NCI-H1694 treated with DMSO at 0.1 percent for 48 hours (cell line): ENCODE measurements at regions not wholly inside any gene's neighbourhood (a gene's known extent, or its start where the extent isn't known, plus 50 kb on each side); places are given as distances from the start of the nearest gene placed in this dataset.

Source experiments
- DNase-seq: peaks from one replicate; lab custom pipeline; 2025; lab: John Stamatoyannopoulos, UW

DNA sequence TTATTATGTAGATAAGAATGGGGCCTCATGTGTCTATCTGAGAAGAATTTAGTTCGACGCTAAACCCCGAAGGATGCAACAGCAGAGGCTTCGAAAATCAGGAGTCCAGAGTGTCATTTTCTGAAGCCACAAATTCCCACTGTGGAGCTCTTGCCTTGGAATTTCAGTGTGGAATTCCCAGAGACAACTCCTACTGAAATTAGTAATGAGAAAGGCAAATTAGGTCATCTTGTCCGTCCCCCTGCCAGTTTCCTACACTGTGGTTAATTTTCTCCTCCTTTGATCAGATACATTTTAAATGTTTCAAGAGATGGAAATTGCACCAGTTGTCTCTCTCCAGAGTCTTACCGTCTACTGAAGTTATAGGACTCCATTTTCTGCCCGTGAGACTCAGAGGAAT lies 633.6 kb downstream of the BNC2 start:
- no peak for DNase-seq

DNA sequence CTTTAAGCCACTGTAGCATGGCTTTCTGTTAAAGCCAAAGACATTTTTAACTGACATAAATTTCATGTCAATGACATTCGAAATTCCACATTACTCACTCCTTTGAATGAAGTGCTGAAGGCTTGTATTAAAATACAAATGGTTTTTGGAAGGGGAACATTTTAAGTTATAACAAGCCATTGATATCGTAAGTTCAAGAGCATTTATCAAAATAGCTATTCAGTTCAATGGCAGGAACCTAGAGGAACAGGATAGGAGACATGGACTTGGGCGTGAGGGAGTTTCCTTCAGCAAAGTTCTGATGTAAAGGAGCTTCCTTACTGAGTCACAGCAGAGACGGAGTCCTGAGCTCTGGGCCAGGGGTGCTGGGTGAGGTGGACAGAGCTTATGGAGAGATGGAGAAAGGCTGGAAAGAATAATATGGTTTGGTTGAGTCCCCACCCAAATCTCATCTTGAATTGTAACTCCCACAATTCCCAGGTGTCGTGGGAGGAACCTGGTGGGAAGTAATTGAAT lies 631.8 kb downstream of the BNC2 start:
- no peak for DNase-seq

DNA sequence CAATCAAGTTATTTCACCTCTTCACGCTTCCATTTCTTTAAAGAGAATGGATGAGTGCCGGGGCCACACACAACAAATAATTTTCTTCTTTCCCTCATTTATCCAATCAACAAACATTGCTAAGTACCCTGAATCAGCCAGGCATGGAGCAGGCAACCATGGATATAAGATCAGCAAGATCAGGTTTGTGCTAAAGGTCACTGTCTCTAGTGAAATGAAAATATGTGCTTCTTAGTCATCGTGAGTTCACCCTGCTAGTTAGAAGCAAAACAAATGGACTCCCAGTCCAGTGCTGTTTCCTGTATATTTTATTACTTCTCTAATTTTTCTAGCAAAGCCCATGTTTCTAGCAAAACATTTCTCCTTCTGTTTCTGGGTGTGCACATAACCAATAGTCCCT lies 629.2 kb downstream of the BNC2 start:
- DNase-seq = no peak

DNA sequence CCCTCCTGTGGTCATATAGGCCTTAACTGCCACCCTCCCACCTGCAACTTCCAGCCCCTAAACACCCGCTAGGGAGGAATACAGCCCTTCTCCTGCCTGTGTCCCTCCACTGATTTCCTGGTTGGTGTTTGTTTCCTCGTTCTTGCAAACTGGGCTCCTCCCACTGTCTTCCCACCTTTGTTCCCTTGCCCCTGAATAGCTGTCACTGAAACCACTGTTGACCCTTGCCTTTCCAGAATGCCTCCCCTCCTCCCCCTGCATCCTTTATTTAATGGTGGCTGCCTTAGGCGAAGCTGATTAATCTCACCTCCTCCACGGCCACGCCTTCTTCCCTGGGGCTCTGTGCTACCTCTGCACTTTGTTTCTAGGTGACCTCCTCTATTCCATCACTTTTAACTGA lies 626.7 kb downstream of the BNC2 start:
- DNase-seq = no peak

DNA sequence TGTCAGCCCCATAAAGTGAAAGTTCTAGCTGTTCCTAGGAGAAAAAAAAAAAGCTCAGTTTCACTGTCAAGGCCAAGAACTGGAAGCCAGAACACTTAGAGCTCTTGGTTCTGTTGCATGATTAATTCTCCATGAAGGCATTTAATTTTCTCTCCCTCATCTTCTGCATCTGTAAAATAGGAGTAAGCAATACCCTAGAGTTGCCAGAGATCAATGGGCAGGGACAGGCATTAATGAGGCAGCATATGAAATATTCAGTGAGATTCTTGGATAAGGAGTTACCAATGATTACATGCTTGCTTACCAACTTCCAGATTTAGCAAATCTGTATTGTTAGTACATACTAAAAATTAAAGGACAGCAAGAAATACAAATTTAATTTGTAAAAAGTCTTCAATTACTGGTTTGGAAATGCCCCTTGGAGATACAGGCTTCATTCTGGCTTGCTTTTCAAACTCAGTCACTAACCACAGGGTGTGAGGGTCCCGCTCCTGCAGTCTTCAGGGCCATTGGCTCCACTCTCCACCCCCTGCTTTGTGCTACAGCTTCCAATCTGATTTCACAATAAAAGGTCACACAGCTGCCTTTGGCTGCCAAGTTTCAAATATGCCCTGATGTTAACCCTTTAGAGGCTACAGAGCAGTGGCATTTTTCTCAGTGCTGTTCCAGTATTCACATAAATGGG lies 624.6 kb downstream of the BNC2 start:
- DNase-seq = no peak

DNA sequence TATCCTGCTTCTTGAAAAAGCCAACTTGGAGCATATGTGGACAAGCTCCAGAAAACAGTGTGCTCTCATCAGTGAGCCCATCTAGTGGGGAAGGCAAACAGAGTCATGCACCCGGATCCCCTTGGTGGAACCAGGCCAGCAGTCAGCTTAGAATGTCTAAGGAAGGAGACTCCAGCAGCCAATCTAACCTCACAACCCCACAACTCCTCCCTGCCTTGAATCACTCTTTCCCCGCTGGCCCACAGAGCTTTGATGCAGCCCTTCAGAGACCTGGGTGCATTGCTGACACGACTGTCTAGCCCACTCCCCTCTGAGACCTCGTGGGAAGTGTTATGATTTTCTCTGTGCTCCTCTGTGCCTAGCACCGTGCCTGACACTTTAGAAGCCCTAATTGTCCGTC lies 623.7 kb downstream of the BNC2 start:
- no peak for DNase-seq

DNA sequence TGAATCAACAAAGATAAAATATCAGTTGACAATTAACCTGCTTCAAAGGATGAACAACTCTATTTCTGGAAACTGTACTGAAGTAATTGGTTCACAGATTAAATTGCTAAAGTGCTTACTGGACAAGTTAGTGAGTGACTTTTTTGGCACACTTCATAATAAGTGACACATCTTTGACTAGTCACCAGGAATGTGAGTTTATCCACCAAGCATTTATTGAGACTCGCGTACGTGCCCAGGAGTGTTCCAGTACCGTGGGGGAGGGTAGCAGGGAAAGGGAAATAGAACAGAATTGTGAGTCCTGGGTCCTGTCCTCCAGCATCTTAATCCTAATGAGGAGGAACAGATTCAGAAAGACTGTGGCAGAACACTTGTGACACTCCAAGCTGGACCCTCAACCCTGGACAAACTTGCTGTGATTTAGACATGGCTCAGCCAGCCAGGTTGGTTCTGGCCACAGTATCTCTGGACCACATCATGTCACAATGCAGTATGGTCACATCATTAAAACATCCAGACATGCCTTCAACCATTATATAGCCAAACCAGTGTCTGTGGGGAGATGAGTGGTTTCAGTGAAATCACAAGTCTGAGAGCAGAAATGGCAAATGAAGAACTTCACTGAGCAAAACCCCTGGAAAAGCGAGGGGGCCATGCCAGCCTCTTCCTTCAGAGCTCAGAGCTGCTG lies 623.1 kb downstream of the BNC2 start:
- DNase-seq = no peak

DNA sequence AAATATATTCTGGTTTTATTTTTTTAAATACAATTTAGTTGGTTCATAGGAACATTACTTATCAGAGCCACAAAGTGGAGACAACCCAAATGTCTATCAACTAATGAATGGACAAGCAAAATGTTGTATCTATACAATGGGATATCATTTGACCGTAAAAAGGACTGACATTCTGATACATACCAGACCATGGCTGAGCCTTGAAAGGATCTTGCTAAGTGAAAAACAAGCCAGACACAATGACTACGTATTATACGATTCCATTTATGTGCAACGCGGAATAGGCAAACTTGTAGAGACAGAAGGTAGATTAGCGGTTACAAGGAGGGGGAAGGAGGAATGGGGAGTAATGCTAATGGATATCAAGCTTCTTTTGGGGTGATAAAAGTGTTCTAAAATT lies 621.6 kb downstream of the BNC2 start:
- no peak for DNase-seq

DNA sequence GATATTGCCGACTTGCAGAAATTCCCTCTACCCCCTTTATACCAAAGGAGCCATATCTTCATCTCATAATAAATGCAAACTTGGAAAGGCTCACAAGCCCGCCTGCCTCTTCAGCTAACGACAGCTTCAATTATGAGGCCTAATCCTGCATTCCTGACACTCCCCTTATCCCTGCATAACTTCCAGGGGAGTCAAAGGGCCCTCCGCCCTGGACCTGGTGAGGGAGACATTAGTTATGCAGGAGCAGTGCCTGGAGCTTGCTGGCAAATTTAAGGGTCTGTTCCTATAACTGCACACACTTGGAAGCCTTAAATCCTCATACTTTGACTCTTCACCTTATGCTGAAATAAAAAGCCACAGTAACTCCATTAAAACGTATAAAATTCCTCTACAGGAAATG lies 617.9 kb downstream of the BNC2 start:
- DNase-seq = no peak

DNA sequence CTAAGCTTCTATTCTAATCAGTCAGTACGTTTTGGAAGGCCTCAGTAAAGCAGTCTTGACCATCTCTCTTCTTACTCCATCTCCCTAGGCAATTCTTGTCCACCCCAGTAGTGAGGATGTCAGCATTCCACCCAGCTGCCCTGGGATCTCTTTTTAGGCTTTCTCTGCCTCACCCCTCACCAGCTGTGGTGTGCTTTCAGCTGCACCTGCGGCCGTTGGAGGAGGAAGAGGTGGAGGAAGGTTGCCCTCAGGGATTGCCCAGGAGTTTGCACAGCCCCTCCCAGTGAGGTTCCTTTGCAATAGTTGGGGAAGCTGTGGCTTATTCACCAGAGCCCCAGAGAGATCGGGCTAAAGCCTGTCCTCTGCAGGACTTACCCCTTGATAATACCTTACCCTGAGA lies 615.8 kb downstream of the BNC2 start:
- no peak for DNase-seq

DNA sequence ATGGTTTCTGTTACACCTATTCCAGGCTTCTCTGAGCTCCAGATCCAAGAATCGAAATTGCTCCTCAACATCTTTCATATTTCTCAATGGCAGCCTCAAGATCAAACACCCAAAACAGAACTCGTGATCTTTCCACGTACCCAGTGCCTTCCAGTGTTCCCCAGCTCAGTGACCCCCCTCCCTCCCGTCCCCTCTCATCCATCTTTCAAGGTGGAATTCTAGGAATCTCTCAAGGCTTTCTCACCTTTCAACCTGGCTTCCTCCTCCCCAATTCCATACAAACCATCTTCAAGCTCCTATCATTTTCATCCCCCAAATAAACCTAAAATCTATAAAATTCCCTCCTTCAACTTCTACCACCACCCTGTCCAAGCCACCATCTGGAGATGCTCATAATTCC lies 615.3 kb downstream of the BNC2 start:
- no peak for DNase-seq

DNA sequence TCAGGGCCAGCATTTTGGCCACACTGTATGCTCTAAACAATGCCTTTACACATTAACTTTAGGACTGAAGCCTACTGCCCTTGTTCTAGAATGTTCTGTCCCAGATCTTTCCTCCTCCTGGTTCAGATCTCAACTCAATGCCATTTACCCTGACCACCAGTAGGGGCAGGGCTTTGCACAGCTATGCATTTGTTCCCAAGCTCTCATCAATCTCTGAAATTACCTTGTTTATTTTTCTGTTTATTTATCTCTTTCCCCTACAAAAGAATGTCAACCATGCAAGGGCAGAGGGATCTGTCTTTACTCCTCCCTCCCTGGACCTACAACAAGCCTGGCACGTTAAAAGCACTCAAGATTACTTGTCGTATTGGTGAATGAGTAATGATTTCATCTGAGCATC lies 612.9 kb downstream of the BNC2 start:
- no peak for DNase-seq

DNA sequence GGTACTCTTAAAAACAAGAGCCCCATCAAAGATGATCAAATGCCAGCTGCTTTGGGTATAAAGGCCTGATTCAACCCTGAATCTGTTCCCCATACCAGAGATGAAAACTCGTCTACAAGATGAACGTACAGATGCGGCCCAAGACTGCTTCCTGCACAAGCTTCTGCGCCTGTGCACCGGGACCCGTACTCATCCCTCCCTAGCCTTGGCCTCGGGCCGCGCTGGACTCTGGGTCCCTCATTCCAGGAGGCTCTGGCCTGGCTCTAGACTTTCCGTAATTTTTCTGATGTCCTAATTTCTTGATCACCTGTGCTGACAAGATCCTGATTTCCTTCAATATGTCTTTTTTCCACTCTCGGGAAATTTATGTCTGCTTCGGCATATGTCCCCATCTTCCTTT lies 612.3 kb downstream of the BNC2 start:
- DNase-seq = no peak

DNA sequence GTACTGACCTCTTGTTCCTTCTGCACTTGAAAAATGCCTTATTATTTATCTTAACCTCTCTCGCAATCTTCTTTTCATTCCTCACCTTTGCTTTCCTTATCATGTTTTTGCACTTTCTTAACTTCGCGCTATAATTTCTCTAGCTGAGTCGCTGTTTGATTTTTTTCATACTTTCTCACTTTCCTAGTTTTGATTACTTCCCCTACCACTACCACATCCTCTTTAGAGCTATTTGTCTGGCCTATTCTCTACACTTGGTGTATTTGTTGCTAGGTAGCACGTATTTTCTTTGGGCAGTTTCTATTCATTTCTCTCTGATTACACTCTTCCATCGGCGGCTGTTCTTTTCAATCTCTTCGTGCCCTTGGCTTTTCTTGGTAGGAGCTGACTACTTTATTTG lies 611.8 kb downstream of the BNC2 start:
- DNase-seq = no peak

DNA sequence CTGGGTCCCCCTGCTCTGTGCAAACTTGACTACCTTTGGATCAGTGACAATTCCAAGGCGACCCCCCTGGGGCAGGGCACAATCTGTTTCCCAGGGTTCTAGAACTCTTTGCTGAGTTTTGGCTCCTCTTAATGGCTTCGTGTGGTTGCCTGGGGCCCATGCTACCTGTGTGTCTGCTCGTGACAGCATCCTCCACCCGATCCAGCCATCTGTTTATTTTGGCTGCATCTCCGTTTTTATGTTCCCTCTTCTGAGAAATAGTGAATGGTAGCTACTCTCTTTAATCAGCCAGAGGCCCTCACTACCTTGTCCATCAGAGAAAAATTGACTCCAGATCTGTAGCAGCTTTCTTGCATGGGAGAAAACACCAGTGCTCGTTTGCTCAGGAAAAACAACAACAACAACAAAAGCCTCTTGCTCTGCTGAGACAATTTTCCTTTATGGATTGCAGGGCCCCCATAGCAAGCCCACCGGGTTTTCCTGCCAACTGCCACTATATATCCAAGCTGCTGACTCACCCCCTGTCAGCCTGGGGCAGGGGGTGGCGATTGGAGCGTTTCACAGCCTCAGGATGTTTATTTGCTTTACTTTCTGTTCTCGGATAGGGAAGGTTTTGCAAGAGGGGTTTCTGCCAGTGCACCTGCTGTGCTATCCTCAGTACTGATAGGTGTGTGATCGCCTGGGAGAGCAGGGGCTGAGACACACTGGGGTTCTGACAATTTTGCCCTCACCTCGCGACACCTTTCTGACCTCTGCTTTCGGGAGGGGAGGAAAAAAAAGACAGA lies 607.8 kb downstream of the BNC2 start:
- peak; percentile 69 for DNase-seq

DNA sequence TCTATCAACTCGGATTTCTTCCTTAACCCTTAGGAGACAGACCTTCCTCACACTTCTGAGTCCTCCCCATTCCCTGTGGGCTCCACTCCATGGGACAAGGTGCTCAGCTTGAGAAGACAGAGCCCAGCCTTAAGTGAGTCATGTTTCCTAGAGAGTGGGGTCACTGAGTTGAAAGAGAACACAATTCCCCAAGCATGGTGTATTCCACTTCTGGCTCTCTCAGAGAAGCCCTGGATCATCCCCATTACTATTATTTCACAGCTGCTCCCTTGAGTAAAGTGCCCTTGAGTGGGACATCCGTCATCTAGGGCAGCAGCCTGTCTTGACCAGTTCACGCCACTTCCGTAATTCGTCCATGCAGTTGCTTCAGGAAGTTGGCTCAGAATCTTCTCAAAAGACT lies 604.8 kb downstream of the BNC2 start:
- no peak for DNase-seq

DNA sequence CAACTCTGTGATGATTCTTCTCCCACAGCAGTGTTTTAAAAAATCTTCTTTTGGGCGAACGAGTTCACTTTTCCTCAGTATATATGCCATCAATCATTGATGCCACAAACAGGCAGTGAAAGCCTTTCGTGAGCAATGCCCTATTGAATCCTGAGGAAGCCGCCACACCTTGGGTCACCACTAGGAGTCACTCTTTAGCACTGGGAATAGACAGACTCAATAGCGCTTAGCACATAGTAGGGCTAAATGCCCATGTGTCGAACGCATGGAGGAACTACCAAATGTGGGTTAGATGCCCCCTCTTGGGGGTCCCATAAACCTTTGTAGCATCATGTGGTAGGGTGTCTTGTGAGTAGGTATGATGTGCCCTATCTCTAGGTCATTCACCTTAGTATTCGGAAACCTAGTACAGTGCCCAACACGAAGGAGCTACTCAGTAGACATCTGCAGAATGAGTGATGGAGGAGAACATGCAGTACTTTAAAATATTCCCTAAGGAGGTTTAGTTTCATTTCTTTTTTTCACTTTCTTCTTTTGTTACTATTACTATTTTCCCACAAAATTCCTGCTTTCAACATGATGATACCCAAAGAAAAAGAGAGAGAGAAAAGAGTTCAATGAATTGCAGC lies 603.7 kb downstream of the BNC2 start:
- DNase-seq = no peak

DNA sequence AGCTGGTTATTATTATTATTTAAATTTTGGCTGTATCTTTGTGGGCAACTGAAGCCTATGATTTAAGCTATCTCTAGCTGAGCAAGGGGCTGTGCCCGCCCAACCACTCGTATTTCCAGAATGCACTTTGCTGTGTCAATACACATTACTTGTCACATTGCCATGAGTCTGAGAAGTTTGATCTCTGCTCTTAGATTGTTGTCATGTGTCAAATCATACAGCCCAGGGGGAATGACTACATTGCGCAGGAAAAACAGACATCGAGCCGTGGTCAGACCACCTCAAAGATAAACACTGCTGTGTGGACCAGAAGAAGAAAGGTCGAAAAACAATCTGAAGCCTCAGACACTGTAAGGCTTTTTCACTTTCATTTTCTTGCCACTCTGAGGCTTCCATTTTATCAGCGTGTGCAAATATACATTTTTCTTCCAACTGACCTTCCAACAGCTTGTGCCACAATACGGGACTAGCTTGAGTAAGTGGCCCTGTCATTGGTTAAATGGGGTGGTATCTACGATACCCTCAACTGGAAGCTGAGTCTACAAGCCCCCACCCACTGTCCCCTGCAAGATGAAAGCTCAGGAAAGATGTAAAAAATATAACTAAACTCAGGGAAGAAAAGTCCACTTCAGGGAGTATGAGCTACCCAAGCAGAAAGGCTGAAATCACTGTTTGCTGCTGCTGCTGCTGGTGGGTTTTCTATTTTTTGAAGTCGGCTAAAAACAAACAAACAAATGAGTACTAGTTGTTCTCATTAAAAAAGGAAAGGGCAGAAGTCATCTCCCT lies 603.0 kb downstream of the BNC2 start:
- no peak for DNase-seq

DNA sequence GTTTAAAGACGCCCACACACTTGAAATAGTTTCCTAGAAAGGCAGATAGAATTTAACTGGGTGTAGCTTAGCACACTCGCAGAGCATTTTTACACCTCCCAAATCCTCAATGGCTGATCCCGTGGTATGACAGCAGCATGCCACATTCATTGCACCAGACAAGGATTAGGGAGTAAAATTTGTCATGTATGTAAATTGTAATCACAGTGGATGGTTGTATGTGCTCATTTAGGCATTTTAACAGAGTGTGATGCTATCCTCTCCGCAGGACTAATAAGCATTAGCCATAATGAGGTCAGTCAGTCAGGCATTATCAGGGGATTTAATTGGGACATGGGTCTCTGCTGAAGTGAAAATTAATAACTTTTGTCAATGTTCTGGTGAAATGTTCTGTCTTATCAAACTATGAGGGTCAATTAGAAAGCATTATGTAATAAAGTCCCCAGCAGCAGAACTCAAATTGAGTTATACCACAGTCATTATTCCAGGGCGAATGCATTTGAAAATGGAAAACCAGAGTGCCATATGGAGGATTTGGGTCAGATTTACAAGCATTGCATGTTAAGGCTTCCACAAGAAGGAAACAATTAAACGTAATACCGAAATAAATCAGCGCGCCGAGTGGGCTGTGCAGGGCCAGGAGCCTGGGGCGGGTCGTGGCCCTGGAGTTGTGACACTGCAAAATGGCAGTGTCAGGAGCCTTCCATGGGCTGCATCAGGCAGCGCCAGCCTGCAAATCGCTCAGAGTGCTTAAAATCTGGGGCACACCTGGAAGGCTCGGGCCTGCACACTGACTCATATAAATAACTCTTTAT lies 602.2 kb downstream of the BNC2 start:
- DNase-seq = no peak

DNA sequence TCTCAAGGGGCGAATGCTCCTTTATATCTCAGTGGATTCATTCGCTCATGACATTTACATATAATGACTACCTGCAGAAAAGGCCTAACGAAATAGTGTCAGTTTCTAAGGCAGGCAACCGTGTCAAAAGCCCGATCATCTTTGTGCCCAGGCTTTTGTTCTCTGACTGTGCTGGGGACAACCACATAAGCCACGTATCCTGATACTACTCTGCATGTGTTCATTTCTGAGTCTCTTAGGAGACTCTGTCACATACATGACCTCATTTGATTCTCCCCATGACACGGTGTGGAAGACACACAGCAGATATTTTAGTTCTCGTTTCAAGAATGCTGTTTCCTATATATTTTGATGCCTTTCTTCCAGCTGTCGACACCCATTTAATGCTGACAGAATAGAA lies 598.5 kb downstream of the BNC2 start:
- no peak for DNase-seq

DNA sequence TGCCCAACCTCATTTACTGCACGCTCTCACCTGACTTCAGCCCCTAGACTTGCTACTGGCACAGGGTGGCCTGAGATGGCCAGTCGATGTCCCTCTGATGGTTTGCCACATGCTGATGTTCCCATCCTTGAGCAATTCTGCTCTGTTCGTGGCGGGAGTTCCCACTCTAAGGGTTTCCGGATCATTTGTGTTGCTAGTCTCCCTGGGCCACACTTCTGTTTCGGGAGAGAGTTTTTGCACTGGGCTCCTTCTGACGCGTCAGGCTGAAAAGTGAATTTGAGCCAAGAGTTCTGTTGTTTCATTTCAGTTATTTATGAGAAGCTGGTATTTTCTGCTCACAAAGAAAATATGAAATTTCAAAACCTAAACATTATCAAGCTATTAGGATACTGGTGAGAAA lies 597.7 kb downstream of the BNC2 start:
- no peak for DNase-seq
